ENCODE measurements at regions not wholly inside any gene's neighbourhood (a gene's known extent, or its start where the extent isn't known, plus 50 kb on each side); places are given as distances from the start of the nearest gene placed in this dataset.

DNA sequence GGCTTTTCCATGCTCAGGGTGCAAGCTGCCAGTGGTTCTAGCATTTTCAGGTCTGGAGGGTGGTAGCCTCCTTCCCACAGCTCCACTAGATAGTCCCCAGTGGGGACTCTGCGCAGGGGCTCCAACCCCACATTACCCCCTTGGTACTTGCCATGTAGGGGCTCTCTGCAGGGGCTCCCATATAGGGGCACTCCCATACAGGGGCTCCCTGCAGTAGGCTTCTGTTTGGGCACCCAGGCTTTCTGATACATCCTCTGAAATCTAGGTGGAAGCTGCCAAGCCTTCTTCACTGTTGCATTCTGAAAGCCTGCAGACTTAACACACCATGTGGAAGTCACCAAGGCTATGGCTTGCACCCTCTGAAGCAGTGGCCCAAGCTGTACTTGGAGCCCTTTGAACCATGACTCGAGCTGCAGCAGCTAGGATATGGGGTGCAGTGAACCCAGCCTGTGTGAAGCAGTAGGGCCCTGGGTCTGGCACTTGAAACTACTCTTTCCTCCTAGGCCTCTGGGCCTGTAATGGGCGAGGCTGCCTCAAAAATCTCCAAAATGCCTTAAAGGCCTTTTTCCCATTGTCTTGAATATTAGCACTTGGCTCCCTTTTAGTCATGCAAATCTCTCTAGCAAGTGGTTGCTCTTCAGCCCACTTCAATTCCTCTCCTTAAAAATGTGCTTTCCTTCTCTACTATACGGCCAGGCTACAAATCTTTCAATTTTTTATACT, 96.4 kb downstream of the TPRA1 start:
- DNase-seq (ENCODE audit: low spot score) (no peak), ATAC-seq (peak; percentile 65)
- TF ChIP-seq ZNF396 (CRISPR knock-in tag; IDR thresholded peaks at IDR 0.05; ENCODE audit: borderline replicate concordance) (no peak), CREM (CRISPR knock-in tag; IDR thresholded peaks at IDR 0.05) (no peak), IRF2 (CRISPR knock-in tag; IDR thresholded peaks at IDR 0.05; ENCODE audit: borderline replicate concordance, low read depth) (no peak), E2F1 (CRISPR knock-in tag; IDR thresholded peaks at IDR 0.05) (no peak), ZNF263 (CRISPR knock-in tag; IDR thresholded peaks at IDR 0.05; ENCODE audit: low read depth) (no peak), JAZF1 (CRISPR knock-in tag; IDR thresholded peaks at IDR 0.05) (no peak), ZNF121 (CRISPR knock-in tag; IDR thresholded peaks at IDR 0.05) (no peak), ZNF423 (CRISPR knock-in tag; IDR thresholded peaks at IDR 0.05) (no peak), USF1 (CRISPR knock-in tag; IDR thresholded peaks at IDR 0.05) (no peak), ZNF138 (CRISPR knock-in tag; conservative IDR thresholded peaks at IDR 0.05) (no peak), MXD4 (CRISPR knock-in tag; IDR thresholded peaks at IDR 0.05; ENCODE audit: borderline replicate concordance) (no peak), TP53 (CRISPR knock-in tag; IDR thresholded peaks at IDR 0.05) (no peak), ZSCAN18 (CRISPR knock-in tag; IDR thresholded peaks at IDR 0.05) (no peak), ETV6 (CRISPR knock-in tag; IDR thresholded peaks at IDR 0.05) (no peak)
- TF ChIP-seq, protein P1, sequence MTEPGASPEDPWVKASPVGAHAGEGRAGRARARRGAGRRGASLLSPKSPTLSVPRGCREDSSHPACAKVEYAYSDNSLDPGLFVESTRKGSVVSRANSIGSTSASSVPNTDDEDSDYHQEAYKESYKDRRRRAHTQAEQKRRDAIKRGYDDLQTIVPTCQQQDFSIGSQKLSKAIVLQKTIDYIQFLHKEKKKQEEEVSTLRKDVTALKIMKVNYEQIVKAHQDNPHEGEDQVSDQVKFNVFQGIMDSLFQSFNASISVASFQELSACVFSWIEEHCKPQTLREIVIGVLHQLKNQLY (CRISPR knock-in tag; IDR thresholded peaks at IDR 0.05), result no peak
- TF ChIP-seq, protein P2, sequence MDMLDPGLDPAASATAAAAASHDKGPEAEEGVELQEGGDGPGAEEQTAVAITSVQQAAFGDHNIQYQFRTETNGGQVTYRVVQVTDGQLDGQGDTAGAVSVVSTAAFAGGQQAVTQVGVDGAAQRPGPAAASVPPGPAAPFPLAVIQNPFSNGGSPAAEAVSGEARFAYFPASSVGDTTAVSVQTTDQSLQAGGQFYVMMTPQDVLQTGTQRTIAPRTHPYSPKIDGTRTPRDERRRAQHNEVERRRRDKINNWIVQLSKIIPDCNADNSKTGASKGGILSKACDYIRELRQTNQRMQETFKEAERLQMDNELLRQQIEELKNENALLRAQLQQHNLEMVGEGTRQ (CRISPR knock-in tag; IDR thresholded peaks at IDR 0.05), result no peak
- TF ChIP-seq, protein P3, sequence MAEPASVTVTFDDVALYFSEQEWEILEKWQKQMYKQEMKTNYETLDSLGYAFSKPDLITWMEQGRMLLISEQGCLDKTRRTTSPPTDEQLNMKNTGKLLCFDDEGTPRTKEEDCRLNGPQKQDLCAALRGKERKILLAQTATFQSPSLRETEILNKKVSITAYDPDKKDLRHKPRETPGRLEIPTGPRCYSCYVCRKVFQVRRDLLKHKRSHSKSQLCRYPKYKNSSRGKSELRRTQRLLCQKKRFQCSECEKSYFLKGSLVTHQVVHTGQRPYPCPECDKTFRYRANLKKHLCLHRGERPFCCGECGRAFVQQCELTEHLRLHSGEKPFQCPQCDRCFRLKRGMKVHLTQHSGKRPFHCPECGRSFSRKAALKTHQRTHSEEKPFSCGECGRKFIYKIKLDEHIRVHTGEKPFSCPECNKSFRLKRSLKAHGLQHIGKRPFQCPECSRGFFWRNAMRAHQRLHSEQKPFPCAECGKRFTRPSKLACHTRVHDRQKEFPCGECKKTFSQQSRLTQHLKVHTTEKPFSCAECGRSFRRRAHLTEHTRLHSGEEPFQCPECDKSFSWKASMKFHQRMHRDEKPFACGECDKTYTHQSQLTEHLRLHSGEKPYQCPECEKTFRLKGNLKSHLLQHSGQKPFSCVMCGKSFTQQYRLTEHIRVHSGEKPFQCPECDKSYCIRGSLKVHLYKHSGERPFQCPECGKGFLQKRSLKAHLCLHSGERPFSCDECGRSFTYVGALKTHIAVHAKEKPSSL (CRISPR knock-in tag; conservative IDR thresholded peaks at IDR 0.05), result no peak
- TF ChIP-seq, protein P4, sequence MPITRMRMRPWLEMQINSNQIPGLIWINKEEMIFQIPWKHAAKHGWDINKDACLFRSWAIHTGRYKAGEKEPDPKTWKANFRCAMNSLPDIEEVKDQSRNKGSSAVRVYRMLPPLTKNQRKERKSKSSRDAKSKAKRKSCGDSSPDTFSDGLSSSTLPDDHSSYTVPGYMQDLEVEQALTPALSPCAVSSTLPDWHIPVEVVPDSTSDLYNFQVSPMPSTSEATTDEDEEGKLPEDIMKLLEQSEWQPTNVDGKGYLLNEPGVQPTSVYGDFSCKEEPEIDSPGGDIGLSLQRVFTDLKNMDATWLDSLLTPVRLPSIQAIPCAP (CRISPR knock-in tag; IDR thresholded peaks at IDR 0.05), result no peak
- Mint-ChIP-seq H3K36me3 (peaks cover 26% of the 10 kb centered on the region), H3K27ac (no peak overlapping the region), H3K9me3 (peaks cover 47% of the 10 kb centered on the region), H3K4me1 (peaks cover 14% of the 10 kb centered on the region), H3K27me3 (ENCODE audit: low read depth) (peaks cover 6% of the 10 kb centered on the region), H3K4me3 (0 out of 2 replicates have a peak overlapping the region, but pooled peaks have one; percentile 7)
- CTCF ChIA-PET, result no interaction called here
- POLR2A ChIA-PET, result no interaction called here

Data from WTC11 (cell line).